IgD-negative memory B cell (primary cell): ENCODE measurements at regions not wholly inside any gene's neighbourhood (a gene's known extent, or its start where the extent isn't known, plus 50 kb on each side); places are given as distances from the start of the nearest gene placed in this dataset.

ENCODE experiments used
- H3K27ac Mint-ChIP-seq, 3 donors: one replicate each; pipeline ENCODE4 v1.8.0; 2020 to 2022; ENCODE audit warnings: mild to moderate bottlenecking in 3 of 3, mixed read lengths in 3 of 3, moderate library complexity in 1 of 3
- H3K27me3 Mint-ChIP-seq: one replicate; pipeline ENCODE4 v1.8.0; 2021; ENCODE audit warnings: mixed read lengths
- H3K36me3 Mint-ChIP-seq: one replicate; pipeline ENCODE4 v1.8.0; 2020; ENCODE audit warnings: mild to moderate bottlenecking, mixed read lengths
- H3K4me1 Mint-ChIP-seq, 3 donors: one replicate each; pipeline ENCODE4 v1.8.0; 2020 to 2022; ENCODE audit warnings: mixed read lengths in 3 of 3, mild to moderate bottlenecking in 1 of 3
- H3K4me3 Mint-ChIP-seq, 4 donors: one replicate each; pipeline ENCODE4 v1.8.0; 2020 to 2022; ENCODE audit warnings: mild to moderate bottlenecking in 4 of 4, mixed read lengths in 4 of 4, moderate library complexity in 3 of 4
- H3K9me3 Mint-ChIP-seq, 3 donors: one replicate each; pipeline ENCODE4 v1.8.0; 2020 to 2021; ENCODE audit warnings: mixed read lengths in 3 of 3, mild to moderate bottlenecking in 1 of 3

GRCh38 chr7:17021205-17021604 is 139.4 kb upstream of the AGR3 start:
- Mint-ChIP-seq H3K36me3 (no peaks in the 10 kb centered on the region), H3K4me3 (no peak overlapping the region)

GRCh38 chr7:17022920-17023319 is 141.1 kb upstream of the AGR3 start:
- Mint-ChIP-seq H3K36me3 (no peaks in the 10 kb centered on the region), H3K4me3 (no peak overlapping the region), H3K9me3 (no peaks in the 10 kb centered on the region)

More at GRCh38 chr7:17021205-17021604, 139.4 kb upstream of the AGR3 start:
- peaks cover 3% of the 10 kb centered on the region for H3K27me3 Mint-ChIP-seq
- no peaks in the 10 kb centered on the region for H3K9me3 Mint-ChIP-seq
- H3K27ac Mint-ChIP-seq, result no peak overlapping the region
- peaks cover 0 to 1% (median 0%) of the 10 kb centered on the region in 3 donors for H3K4me1 Mint-ChIP-seq

GRCh38 chr7:17026269-17026668 is 144.5 kb upstream of the AGR3 start:
- Mint-ChIP-seq H3K27me3 (peaks cover 3% of the 10 kb centered on the region), H3K27ac (no peak overlapping the region), H3K9me3 (no peaks in the 10 kb centered on the region), H3K4me1 (peaks cover 4 to 6% (median 5%) of the 10 kb centered on the region in 3 donors), H3K4me3 (no peak overlapping the region), H3K36me3 (no peaks in the 10 kb centered on the region)

More at GRCh38 chr7:17022920-17023319, 141.1 kb upstream of the AGR3 start:
- H3K27me3 Mint-ChIP-seq, result peaks cover 3% of the 10 kb centered on the region
- peaks cover 0 to 1% (median 0%) of the 10 kb centered on the region in 3 donors for H3K4me1 Mint-ChIP-seq
- no peak overlapping the region for H3K27ac Mint-ChIP-seq

- Mint-ChIP-seq H3K9me3 (no peaks in the 10 kb centered on the region), H3K27ac (no peak overlapping the region), H3K36me3 (no peaks in the 10 kb centered on the region), H3K27me3 (peaks cover 3% of the 10 kb centered on the region), H3K4me1 (peaks cover 4 to 7% (median 6%) of the 10 kb centered on the region in 3 donors), H3K4me3 (no peak overlapping the region)
Observed at GRCh38 chr7:17027143-17027788, 145.5 kb upstream of the AGR3 start.

- Mint-ChIP-seq H3K27ac (no peak overlapping the region), H3K4me3 (no peak overlapping the region), H3K36me3 (no peaks in the 10 kb centered on the region), H3K4me1 (peaks cover 4 to 7% (median 6%) of the 10 kb centered on the region in 3 donors), H3K27me3 (peaks cover 2% of the 10 kb centered on the region), H3K9me3 (no peaks in the 10 kb centered on the region)
Observed at GRCh38 chr7:17027789-17028152, 146.0 kb upstream of the AGR3 start.

- no peak overlapping the region for H3K27ac Mint-ChIP-seq
- no peaks in the 10 kb centered on the region for H3K36me3 Mint-ChIP-seq
- H3K4me1 Mint-ChIP-seq, result peaks cover 4 to 7% (median 6%) of the 10 kb centered on the region in 3 donors
- H3K4me3 Mint-ChIP-seq, result peak overlapping the region in 1 of 4 donors; percentile 23
- peaks cover 2% of the 10 kb centered on the region for H3K27me3 Mint-ChIP-seq
- no peaks in the 10 kb centered on the region for H3K9me3 Mint-ChIP-seq
Observed at GRCh38 chr7:17029150-17029549, 147.4 kb upstream of the AGR3 start.

GRCh38 chr7:17030559-17030958 is 148.8 kb upstream of the AGR3 start:
- no peaks in the 10 kb centered on the region for H3K36me3 Mint-ChIP-seq
- H3K9me3 Mint-ChIP-seq, result no peaks in the 10 kb centered on the region
- H3K4me1 Mint-ChIP-seq, result peaks cover 4 to 7% (median 6%) of the 10 kb centered on the region in 3 donors
- no peak overlapping the region for H3K27ac Mint-ChIP-seq
- H3K27me3 Mint-ChIP-seq, result no peaks in the 10 kb centered on the region
- peak overlapping the region in 1 of 4 donors; percentile 47 for H3K4me3 Mint-ChIP-seq

- Mint-ChIP-seq H3K4me3 (no peak overlapping the region), H3K9me3 (no peaks in the 10 kb centered on the region), H3K4me1 (peaks cover 4 to 7% (median 6%) of the 10 kb centered on the region in 3 donors), H3K27ac (no peak overlapping the region), H3K36me3 (no peaks in the 10 kb centered on the region), H3K27me3 (no peaks in the 10 kb centered on the region)
Observed at GRCh38 chr7:17031906-17032551, 150.2 kb upstream of the AGR3 start.

- H3K4me1 Mint-ChIP-seq, result peaks cover 4 to 7% (median 6%) of the 10 kb centered on the region in 3 donors
- no peaks in the 10 kb centered on the region for H3K27me3 Mint-ChIP-seq
- H3K27ac Mint-ChIP-seq, result no peak overlapping the region
- H3K36me3 Mint-ChIP-seq, result no peaks in the 10 kb centered on the region
- no peak overlapping the region for H3K4me3 Mint-ChIP-seq
- no peaks in the 10 kb centered on the region for H3K9me3 Mint-ChIP-seq
Observed at GRCh38 chr7:17033245-17033644, 151.5 kb upstream of the AGR3 start.

GRCh38 chr7:17036584-17036983 is 154.8 kb upstream of the AGR3 start:
- H3K36me3 Mint-ChIP-seq, result no peaks in the 10 kb centered on the region
- H3K27me3 Mint-ChIP-seq, result no peaks in the 10 kb centered on the region
- H3K4me1 Mint-ChIP-seq, result peaks cover 3 to 7% (median 5%) of the 10 kb centered on the region in 3 donors
- no peak overlapping the region for H3K27ac Mint-ChIP-seq
- no peaks in the 10 kb centered on the region for H3K9me3 Mint-ChIP-seq
- no peak overlapping the region for H3K4me3 Mint-ChIP-seq

- Mint-ChIP-seq H3K27ac (no peak overlapping the region), H3K9me3 (no peaks in the 10 kb centered on the region), H3K4me3 (no peak overlapping the region), H3K27me3 (no peaks in the 10 kb centered on the region), H3K4me1 (peaks cover 4 to 5% (median 5%) of the 10 kb centered on the region in 3 donors), H3K36me3 (no peaks in the 10 kb centered on the region)
Observed at GRCh38 chr7:17037356-17037755, 155.6 kb upstream of the AGR3 start.

GRCh38 chr7:17038160-17038782 is 156.5 kb upstream of the AGR3 start:
- no peak overlapping the region for H3K4me3 Mint-ChIP-seq
- peak overlapping the region in 1 of 3 donors; percentile 31 for H3K27ac Mint-ChIP-seq
- H3K4me1 Mint-ChIP-seq, result peaks cover 8% of the 10 kb centered on the region in 3 donors
- H3K36me3 Mint-ChIP-seq, result no peaks in the 10 kb centered on the region
- H3K9me3 Mint-ChIP-seq, result no peaks in the 10 kb centered on the region
- H3K27me3 Mint-ChIP-seq, result no peaks in the 10 kb centered on the region

GRCh38 chr7:17038783-17039170 is 157.0 kb upstream of the AGR3 start:
- no peaks in the 10 kb centered on the region for H3K27me3 Mint-ChIP-seq
- no peaks in the 10 kb centered on the region for H3K9me3 Mint-ChIP-seq
- H3K27ac Mint-ChIP-seq, result no peak overlapping the region
- peaks cover 8 to 11% (median 10%) of the 10 kb centered on the region in 3 donors for H3K4me1 Mint-ChIP-seq
- no peak overlapping the region for H3K4me3 Mint-ChIP-seq
- H3K36me3 Mint-ChIP-seq, result no peaks in the 10 kb centered on the region

- Mint-ChIP-seq H3K4me3 (no peak overlapping the region), H3K27ac (no peak overlapping the region), H3K27me3 (no peaks in the 10 kb centered on the region), H3K4me1 (peaks cover 8 to 11% (median 10%) of the 10 kb centered on the region in 3 donors), H3K9me3 (no peaks in the 10 kb centered on the region), H3K36me3 (no peaks in the 10 kb centered on the region)
Observed at GRCh38 chr7:17039372-17039771, 157.6 kb upstream of the AGR3 start.

GRCh38 chr7:17040716-17041115 is 158.9 kb upstream of the AGR3 start:
- H3K9me3 Mint-ChIP-seq, result no peaks in the 10 kb centered on the region
- H3K27me3 Mint-ChIP-seq, result no peaks in the 10 kb centered on the region
- no peak overlapping the region for H3K4me3 Mint-ChIP-seq
- H3K27ac Mint-ChIP-seq, result no peak overlapping the region
- peaks cover 8 to 11% (median 10%) of the 10 kb centered on the region in 3 donors for H3K4me1 Mint-ChIP-seq
- no peaks in the 10 kb centered on the region for H3K36me3 Mint-ChIP-seq
